ENCODE measurements at regions not wholly inside any gene's neighbourhood (a gene's known extent, or its start where the extent isn't known, plus 50 kb on each side); places are given as distances from the start of the nearest gene placed in this dataset.

GRCh38 chr4:19720610-19721009 is 531.1 kb upstream of the SLIT2 start (continued):
- TF ChIP-seq PATZ1 (CRISPR knock-in tag; IDR thresholded peaks at IDR 0.05; ENCODE audit: borderline replicate concordance) (no peak), POU6F1 (CRISPR knock-in tag; IDR thresholded peaks at IDR 0.05; ENCODE audit: borderline replicate concordance, low read depth) (no peak), CSDC2 (CRISPR knock-in tag; IDR thresholded peaks at IDR 0.05) (no peak), SNAI2 (CRISPR knock-in tag; IDR thresholded peaks at IDR 0.05) (no peak), ZC3H10 (CRISPR knock-in tag; IDR thresholded peaks at IDR 0.05) (no peak), ESRRG (CRISPR knock-in tag; IDR thresholded peaks at IDR 0.05) (no peak), PPARA (CRISPR knock-in tag; IDR thresholded peaks at IDR 0.05; ENCODE audit: borderline replicate concordance) (no peak)

- ATAC-seq, result no peak
- no peak for TF ChIP-seq ZNF8 (CRISPR knock-in tag; IDR thresholded peaks at IDR 0.05)
These were observed 531.5 kb upstream of the SLIT2 start for GRCh38 chr4:19720190-19720589.

- TF ChIP-seq SNAI2 (CRISPR knock-in tag; IDR thresholded peaks at IDR 0.05) (no peak), CSRNP3 (CRISPR knock-in tag; IDR thresholded peaks at IDR 0.05) (no peak), BACH2 (CRISPR knock-in tag; IDR thresholded peaks at IDR 0.05; ENCODE audit: borderline replicate concordance) (no peak), OSR1 (CRISPR knock-in tag; IDR thresholded peaks at IDR 0.05) (no peak), CREB5 (CRISPR knock-in tag; IDR thresholded peaks at IDR 0.05; ENCODE audit: low read depth) (no peak), PPARA (CRISPR knock-in tag; IDR thresholded peaks at IDR 0.05; ENCODE audit: borderline replicate concordance) (no peak)
- peak; percentile 77 for ATAC-seq
These were observed 539.8 kb upstream of the SLIT2 start for GRCh38 chr4:19711871-19712270.

GRCh38 chr4:19707876-19708275 is 543.8 kb upstream of the SLIT2 start:
- no peak for ATAC-seq
- TF ChIP-seq CSRNP3 (CRISPR knock-in tag; IDR thresholded peaks at IDR 0.05) (no peak), SNAI2 (CRISPR knock-in tag; IDR thresholded peaks at IDR 0.05) (no peak), POU6F1 (CRISPR knock-in tag; IDR thresholded peaks at IDR 0.05; ENCODE audit: borderline replicate concordance, low read depth) (no peak), OSR1 (CRISPR knock-in tag; IDR thresholded peaks at IDR 0.05) (no peak), ARNTL (CRISPR knock-in tag; IDR thresholded peaks at IDR 0.05; ENCODE audit: borderline replicate concordance, low read depth) (no peak), ZNF8 (CRISPR knock-in tag; IDR thresholded peaks at IDR 0.05) (no peak), PATZ1 (CRISPR knock-in tag; IDR thresholded peaks at IDR 0.05; ENCODE audit: borderline replicate concordance) (no peak), GLIS3 (CRISPR knock-in tag; IDR thresholded peaks at IDR 0.05) (no peak), CSDC2 (CRISPR knock-in tag; IDR thresholded peaks at IDR 0.05) (no peak), TCF4 (CRISPR knock-in tag; IDR thresholded peaks at IDR 0.05; ENCODE audit: borderline replicate concordance) (no peak), BACH2 (CRISPR knock-in tag; IDR thresholded peaks at IDR 0.05; ENCODE audit: borderline replicate concordance) (no peak), ESRRG (CRISPR knock-in tag; IDR thresholded peaks at IDR 0.05) (no peak), RARB (CRISPR knock-in tag; IDR thresholded peaks at IDR 0.05) (no peak), ZNF565 (CRISPR knock-in tag; conservative IDR thresholded peaks at IDR 0.05; ENCODE audit: low read depth) (no peak), PPARA (CRISPR knock-in tag; IDR thresholded peaks at IDR 0.05; ENCODE audit: borderline replicate concordance) (no peak), ZNF70 (CRISPR knock-in tag; IDR thresholded peaks at IDR 0.05) (no peak), TOX (CRISPR knock-in tag; IDR thresholded peaks at IDR 0.05; ENCODE audit: borderline replicate concordance) (no peak), TSHZ2 (CRISPR knock-in tag; IDR thresholded peaks at IDR 0.05) (no peak)

All from SK-N-SH treated with all-trans-retinoic acid at 6 μM for 48 hours (cell line).